GM21717 (cell line): ENCODE measurements at regions not wholly inside any gene's neighbourhood (a gene's known extent, or its start where the extent isn't known, plus 50 kb on each side); places are given as distances from the start of the nearest gene placed in this dataset.
"Not testable (repeated sequence)": the region's sequence is repeated elsewhere in the genome, so short reads cannot be mapped to it uniquely, and the experiment has no call there.

ENCODE experiments used
- ATAC-seq: cut with Tn5 transposase; IDR thresholded peaks from one replicate; pipeline ENCODE4 v1.9.1; 2021; ENCODE audit warnings: mild to moderate bottlenecking, moderate library complexity; ENCODE audit not compliant: unreplicated experiment

- ATAC-seq = no peak
These were observed 431.1 kb downstream of the EFNB2 start for GRCh38 chr13:106104281-106104901.

- no peak for ATAC-seq
These were observed 431.7 kb downstream of the EFNB2 start for GRCh38 chr13:106103779-106104178.

GRCh38 chr13:106102786-106103185 lies 432.7 kb downstream of the EFNB2 start:
- ATAC-seq = no peak

- no peak for ATAC-seq
These were observed 434.3 kb downstream of the EFNB2 start for GRCh38 chr13:106101201-106101600.

GRCh38 chr13:106100171-106100919 lies 435.1 kb downstream of the EFNB2 start:
- no peak for ATAC-seq

- ATAC-seq = no peak
These were observed 435.7 kb downstream of the EFNB2 start for GRCh38 chr13:106099765-106100164.

- no peak for ATAC-seq
These were observed 436.7 kb downstream of the EFNB2 start for GRCh38 chr13:106098778-106099177.

- ATAC-seq = no peak
These were observed 438.8 kb downstream of the EFNB2 start for GRCh38 chr13:106096661-106097092.

- no peak for ATAC-seq
These were observed 439.5 kb downstream of the EFNB2 start for GRCh38 chr13:106095919-106096318.

- ATAC-seq = no peak
These were observed 440.1 kb downstream of the EFNB2 start for GRCh38 chr13:106095406-106095805.

- ATAC-seq = no peak
These were observed 445.5 kb downstream of the EFNB2 start for GRCh38 chr13:106090001-106090400.

- no peak for ATAC-seq
These were observed 446.0 kb downstream of the EFNB2 start for GRCh38 chr13:106089261-106089980.

- no peak for ATAC-seq
These were observed 447.4 kb downstream of the EFNB2 start for GRCh38 chr13:106088085-106088484.

- ATAC-seq = no peak
These were observed 448.3 kb downstream of the EFNB2 start for GRCh38 chr13:106087201-106087600.

- peak; percentile 67 for ATAC-seq
These were observed 451.7 kb downstream of the EFNB2 start for GRCh38 chr13:106083620-106084350.

GRCh38 chr13:106081221-106081620 lies 454.2 kb downstream of the EFNB2 start:
- not testable (repeated sequence) for ATAC-seq

GRCh38 chr13:106078191-106078590 lies 457.3 kb downstream of the EFNB2 start:
- no peak for ATAC-seq

GRCh38 chr13:106077017-106077416 lies 458.4 kb downstream of the EFNB2 start:
- no peak for ATAC-seq

- no peak for ATAC-seq
These were observed 463.4 kb downstream of the EFNB2 start for GRCh38 chr13:106072014-106072413.

- ATAC-seq = no peak
These were observed 471.7 kb downstream of the EFNB2 start for GRCh38 chr13:106063591-106064313.
